G401 (cell line): ENCODE measurements at regions not wholly inside any gene's neighbourhood (a gene's known extent, or its start where the extent isn't known, plus 50 kb on each side); places are given as distances from the start of the nearest gene placed in this dataset.

Experiments used
- DNase-seq: peaks from one replicate; pipeline ENCODE4 v3.0.0-alpha.2; 2015; ENCODE audit warnings: low spot score
- in situ Hi-C: cut with HindIII; loops from 2 replicates; pipeline ENCODE4 v1.10.0; 2016; ENCODE audit warnings: low sequenced_read_pairs, mixed read lengths

DNA sequence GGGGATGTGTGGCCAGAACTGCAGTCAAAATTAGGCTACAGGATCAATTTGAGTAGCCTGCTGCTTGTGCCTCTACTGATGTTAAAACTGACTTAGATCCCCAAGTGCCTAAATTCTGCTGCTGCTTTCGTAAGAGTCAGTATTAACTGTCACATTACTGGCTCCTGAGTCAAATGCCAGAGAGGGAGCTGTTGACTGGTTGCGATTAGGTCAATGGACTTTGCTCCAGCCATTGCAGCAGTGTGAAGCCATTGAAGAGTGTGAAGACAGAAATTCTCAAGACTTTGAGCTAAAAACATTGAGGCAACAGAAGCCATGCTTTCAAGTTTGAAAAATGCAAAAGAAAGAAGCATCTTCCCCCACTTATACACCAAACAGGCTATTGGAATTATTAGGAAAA is 151.1 kb upstream of the MITF start:
- no peak for DNase-seq
- in situ Hi-C loops: no loop called here

GRCh38 chr3:69585472-69585871 is 153.8 kb upstream of the MITF start:
- in situ Hi-C loops: no loop called here
- DNase-seq: no peak

DNA sequence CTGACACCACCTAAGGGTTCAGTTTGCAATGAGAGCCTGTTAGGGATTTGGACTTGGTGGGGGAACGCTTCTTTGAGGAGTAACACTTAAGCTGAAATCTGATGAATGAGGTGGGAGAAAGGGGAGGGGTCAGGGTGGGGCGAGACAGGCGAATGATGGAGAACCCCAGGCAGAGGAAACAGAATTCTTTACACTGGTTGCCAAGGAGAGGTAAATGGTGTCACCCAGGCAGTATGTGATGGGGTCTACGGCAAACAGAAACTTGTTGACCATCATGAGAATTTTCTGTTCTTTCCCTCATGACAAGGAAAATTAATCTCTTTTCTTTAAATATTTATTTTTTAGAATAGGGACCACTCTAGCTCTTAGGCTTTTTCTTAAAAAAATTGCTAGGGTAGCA is 157.2 kb upstream of the MITF start:
- in situ Hi-C loops: no loop called here
- no peak for DNase-seq

GRCh38 chr3:69579306-69580041 is 159.8 kb upstream of the MITF start:
- in situ Hi-C loops: no loop called here
- no peak for DNase-seq

DNA sequence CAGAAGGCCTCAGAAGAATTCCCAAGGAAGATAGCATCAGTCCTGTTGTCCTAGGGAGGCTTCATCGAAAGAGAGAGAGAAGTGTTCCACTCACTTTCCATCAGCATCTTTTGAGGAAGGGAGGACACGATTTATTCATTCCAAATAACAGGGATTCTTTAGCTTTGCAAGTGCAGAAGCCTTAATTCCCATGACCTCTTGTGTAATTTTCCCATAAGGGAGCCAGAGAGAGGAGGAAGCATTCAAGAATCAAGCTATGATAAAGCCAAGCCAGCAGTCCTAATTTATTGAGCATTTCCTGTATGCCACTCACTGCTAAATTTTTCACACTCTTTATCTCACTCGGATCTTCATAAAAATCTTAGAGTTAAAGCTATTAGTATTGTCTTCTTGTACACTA is 169.7 kb upstream of the MITF start:
- no peak for DNase-seq
- in situ Hi-C loops: no loop called here

- DNase-seq: no peak
- in situ Hi-C loops: no loop called here
These were observed 170.3 kb upstream of the MITF start for GRCh38 chr3:69568951-69569350.

DNA sequence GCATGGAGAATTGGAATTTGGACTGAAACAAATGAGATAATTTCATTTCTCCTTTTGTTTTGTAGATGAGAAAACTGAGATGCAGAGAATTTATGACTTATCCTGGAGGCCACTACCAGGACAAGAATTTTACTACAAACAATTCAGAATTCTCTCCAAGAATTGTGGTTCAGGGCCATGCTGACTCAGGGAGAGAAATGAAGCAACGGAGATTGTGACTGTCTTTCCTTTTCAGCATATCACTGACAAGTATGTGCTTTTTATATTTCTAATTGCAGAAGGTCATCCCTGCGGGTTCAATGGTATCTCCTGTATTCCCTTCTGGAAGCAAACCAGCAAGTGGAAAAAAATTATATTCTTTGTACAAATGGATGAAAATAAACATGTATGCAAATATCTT is 170.8 kb upstream of the MITF start:
- in situ Hi-C loops: no loop called here
- no peak for DNase-seq

- in situ Hi-C loops: no loop called here
- DNase-seq: no peak
These were observed 171.6 kb upstream of the MITF start for GRCh38 chr3:69567710-69568052.

DNA sequence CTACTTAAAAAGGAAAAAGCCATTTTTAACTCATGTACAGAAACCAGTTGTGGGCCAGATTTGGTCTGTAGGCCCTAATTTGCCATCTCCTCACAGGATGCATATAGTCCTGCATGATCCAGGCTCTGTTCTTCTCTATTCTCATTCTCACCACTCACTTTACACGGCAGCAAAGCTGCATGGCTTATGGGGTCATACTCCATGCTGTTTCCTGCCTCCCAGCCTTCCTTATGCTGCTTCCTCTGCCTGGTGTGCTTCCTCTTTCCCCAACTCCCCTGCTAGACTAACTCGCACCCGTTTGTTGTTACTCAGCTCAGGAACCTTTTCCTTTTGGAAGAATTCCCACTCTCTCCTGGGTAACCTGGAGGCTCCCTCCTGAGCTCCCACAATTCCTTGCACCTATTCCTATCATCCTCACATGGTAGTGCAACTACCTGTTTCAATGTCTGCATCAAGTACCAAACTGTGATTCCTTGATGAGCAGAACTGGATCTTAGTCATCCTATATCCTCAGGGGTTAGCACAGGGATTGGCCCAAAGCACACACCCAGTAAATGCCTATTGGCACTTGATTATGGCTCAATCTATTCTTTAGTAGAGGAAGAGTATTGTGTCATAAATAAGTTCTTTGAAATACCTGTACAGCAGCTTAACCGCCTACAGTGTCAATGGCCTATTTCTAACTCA is 172.1 kb upstream of the MITF start:
- in situ Hi-C loops: no loop called here
- no peak for DNase-seq

DNA sequence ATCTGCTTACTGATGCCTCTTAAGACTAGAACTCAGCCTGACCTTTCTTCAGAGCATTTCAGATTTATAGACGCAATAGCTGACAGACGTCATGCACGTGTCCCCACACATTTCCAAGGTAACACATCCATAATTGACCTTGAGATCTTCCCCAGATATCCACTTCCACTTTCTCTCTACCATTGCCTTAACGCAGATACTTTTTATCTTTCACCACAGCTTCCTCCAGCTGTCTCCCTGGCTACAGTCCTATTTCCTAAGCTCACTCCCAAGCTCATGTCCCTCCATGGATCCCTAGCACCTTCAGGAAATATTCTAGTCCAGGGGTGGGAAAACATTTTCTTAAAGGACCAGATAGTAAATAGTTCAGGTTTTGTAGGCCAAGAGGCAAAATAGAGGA is 173.0 kb upstream of the MITF start:
- DNase-seq: no peak
- in situ Hi-C loops: no loop called here

- in situ Hi-C loops: no loop called here
- DNase-seq: no peak
These were observed 173.9 kb upstream of the MITF start for GRCh38 chr3:69565316-69565715.

DNA sequence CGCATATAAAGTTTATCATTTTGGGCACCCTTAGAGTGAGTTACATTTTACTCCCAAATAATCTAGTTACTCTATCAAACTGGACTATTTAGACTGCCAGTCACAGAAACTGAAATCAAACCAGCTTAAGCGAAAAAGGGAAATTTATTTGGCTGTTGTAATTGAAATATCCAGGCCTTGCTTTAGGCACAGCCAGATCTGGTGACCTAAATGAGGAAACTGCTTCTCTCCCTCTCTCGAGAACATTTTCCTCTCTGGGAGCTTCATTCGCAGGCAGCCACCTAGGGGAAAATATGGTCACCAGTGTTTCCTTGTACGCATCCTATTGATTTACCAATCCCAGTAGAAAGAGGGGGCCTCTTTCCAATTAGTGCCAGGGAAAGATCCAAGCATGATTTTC is 175.3 kb upstream of the MITF start:
- in situ Hi-C loops: no loop called here
- DNase-seq: no peak

- DNase-seq: no peak
- in situ Hi-C loops: no loop called here
These were observed 176.1 kb upstream of the MITF start for GRCh38 chr3:69563151-69563550.

GRCh38 chr3:69562020-69562419 is 176.1 kb upstream of the FRMD4B start:
- in situ Hi-C loops: no loop called here
- DNase-seq: no peak

GRCh38 chr3:69560818-69561217 is 174.9 kb upstream of the FRMD4B start:
- no peak for DNase-seq
- in situ Hi-C loops: no loop called here

GRCh38 chr3:69560116-69560515 is 174.2 kb upstream of the FRMD4B start:
- DNase-seq: no peak
- in situ Hi-C loops: no loop called here

- in situ Hi-C loops: no loop called here
- DNase-seq: no peak
These were observed 173.0 kb upstream of the FRMD4B start for GRCh38 chr3:69558912-69559311.

- in situ Hi-C loops: no loop called here
These were observed 168.7 kb upstream of the FRMD4B start for GRCh38 chr3:69554576-69554975.

DNA sequence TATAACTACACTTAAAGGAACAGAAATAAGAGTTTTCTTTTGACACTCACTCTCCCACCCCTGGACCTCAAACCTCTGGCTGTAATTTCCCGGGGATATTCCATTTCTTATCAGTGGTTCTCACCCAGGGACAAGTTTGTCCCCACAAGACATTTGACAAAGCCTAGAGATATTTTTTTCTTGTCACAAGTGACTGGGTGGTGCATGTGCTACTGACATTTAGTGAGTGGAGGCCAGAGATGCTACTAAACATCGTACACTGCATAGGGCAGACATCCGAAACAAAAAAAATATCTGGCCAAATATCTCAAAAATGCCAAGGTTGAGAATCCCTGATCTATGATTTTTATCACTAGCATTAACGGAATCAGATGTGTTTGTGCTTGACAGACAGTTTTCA is 168.0 kb upstream of the FRMD4B start:
- no peak for DNase-seq
- in situ Hi-C loops: no loop called here

More at GRCh38 chr3:69554576-69554975, 168.7 kb upstream of the FRMD4B start:
- no peak for DNase-seq

GRCh38 chr3:69547461-69547880 is 161.6 kb upstream of the FRMD4B start:
- in situ Hi-C loops: no loop called here
- no peak for DNase-seq

GRCh38 chr3:69542805-69543429 is 157.0 kb upstream of the FRMD4B start:
- no peak for DNase-seq
- in situ Hi-C loops: no loop called here
